ENCODE measurements at regions not wholly inside any gene's neighbourhood (a gene's known extent, or its start where the extent isn't known, plus 50 kb on each side); places are given as distances from the start of the nearest gene placed in this dataset.

DNA sequence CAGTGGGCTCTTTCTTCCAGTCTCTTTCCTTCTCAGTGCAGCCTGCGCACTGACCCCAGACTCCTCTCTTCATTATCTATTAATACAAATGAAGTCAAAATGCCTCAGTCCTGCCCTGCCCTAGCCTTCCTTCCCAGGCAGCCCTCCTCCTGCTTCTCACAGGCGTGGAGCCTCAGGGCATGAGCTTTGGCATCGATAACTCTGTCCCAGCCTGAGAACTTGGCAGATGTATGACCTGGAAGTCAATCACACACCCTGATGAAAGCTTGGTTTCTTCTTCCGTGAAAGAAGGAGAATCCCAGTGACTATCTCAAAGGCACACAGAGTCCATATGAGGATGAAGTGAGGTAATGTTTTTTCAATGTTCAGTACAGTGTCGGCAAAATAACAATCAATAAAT lies 600.7 kb upstream of the ID2 start:
- no peak for TF ChIP-seq POLR2A (IDR thresholded peaks at IDR 0.05)
- TF ChIP-seq, protein P1, sequence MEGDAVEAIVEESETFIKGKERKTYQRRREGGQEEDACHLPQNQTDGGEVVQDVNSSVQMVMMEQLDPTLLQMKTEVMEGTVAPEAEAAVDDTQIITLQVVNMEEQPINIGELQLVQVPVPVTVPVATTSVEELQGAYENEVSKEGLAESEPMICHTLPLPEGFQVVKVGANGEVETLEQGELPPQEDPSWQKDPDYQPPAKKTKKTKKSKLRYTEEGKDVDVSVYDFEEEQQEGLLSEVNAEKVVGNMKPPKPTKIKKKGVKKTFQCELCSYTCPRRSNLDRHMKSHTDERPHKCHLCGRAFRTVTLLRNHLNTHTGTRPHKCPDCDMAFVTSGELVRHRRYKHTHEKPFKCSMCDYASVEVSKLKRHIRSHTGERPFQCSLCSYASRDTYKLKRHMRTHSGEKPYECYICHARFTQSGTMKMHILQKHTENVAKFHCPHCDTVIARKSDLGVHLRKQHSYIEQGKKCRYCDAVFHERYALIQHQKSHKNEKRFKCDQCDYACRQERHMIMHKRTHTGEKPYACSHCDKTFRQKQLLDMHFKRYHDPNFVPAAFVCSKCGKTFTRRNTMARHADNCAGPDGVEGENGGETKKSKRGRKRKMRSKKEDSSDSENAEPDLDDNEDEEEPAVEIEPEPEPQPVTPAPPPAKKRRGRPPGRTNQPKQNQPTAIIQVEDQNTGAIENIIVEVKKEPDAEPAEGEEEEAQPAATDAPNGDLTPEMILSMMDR (IDR thresholded peaks at IDR 0.05), result no peak
- H3K4me3 ChIP-seq, result no peak overlapping the region
- DNase-seq, result no peak
- H3K36me3 ChIP-seq, result no peaks in the 10 kb centered on the region
- H3K9me3 ChIP-seq, result no peaks in the 10 kb centered on the region
- H3K27me3 ChIP-seq, result no peaks in the 10 kb centered on the region
- H3K27ac ChIP-seq, result no peak overlapping the region
- H3K4me1 ChIP-seq, result no peaks in the 10 kb centered on the region
- WGBS, 2 donors, result 41 to 72% methylated on average over 4 to 5 of the region's 5 CpGs
- intact Hi-C loops (cut with DNase I), result no loop called here

DNA sequence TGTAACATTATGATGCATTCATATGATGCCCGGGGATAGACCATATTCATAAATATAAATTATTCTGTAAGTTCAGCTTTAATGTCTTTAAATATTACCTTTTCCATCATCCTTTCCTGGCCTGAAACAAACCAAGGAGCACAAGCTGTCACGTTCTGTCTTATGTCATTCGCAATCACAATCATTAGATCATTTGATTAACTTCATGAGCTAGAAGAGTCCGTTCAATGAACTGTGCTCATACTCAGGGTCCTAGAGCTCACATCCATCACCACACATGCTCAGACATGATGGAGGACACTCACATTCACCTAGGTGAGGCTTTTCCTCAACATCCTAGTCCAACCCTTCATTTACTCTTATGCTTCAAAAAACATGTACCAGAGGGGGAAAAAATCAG lies 599.0 kb upstream of the ID2 start:
- Histone ChIP-seq H3K27ac (no peak overlapping the region), H3K4me3 (no peak overlapping the region), H3K27me3 (no peaks in the 10 kb centered on the region), H3K9me3 (no peaks in the 10 kb centered on the region), H3K36me3 (no peaks in the 10 kb centered on the region), H3K4me1 (no peaks in the 10 kb centered on the region)
- DNase-seq, result no peak
- intact Hi-C loops (cut with DNase I), result no loop called here
- TF ChIP-seq, protein P1 (IDR thresholded peaks at IDR 0.05), result no peak
- no peak for TF ChIP-seq POLR2A (IDR thresholded peaks at IDR 0.05)
- 87 to 98% methylated on average over 4 of the region's 4 CpGs for WGBS, 2 donors

DNA sequence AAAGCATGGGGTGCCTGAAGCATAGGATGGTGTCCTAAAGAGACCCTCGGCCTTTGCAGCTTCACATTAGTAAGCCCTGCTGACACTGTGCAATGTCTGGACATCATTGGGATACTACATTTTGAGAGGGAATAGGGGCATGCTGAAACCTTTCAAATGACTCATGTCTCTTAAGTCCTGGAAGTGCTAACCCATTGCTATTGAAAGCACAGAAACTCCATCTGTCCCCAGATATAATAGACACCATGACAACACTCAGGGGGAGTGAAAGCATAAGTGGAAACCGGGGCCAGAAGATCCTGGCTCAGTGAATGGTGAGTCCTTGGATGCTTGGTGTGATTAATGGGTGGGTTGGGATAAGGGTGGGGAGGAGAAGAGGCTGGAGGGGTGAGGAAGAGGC lies 595.5 kb upstream of the ID2 start:
- WGBS, 2 donors, result 44 to 52% methylated on average over 2 of the region's 2 CpGs
- TF ChIP-seq, protein P1 (IDR thresholded peaks at IDR 0.05), result no peak
- no peak for TF ChIP-seq POLR2A (IDR thresholded peaks at IDR 0.05)

DNA sequence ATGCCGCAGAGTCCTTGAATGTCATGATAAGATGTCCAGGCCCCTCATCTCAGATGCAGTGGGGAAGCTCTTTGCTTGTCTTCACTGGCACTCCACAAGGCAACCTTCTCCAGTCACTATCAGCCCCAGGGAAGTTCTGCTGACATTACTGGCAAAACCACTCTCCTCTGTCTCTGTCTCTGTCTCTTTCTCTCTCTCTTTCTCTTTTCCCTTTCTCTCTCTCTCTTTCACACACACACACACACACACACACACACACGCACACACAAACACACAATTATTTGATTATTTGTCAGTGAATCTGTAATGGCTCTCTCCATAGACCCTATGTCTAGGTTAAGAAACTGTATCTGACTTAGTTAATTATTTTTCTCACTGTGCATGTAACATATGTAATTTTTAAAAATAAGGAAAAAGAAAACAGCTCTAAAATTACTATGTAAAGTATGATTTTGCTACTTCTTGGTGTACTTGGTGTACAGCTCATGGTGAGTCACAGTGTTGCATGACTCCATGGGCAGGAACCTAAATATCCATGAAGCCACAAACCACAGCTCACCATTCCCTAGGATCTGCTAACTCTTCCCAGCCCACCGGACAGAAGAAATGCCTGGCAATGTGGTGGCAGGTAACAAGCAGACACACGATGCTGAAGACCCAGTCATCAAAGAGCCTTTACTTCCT lies 594.9 kb upstream of the ID2 start:
- WGBS, 2 donors, result 53 to 71% methylated on average over 2 to 4 of the region's 4 CpGs
- no peak for DNase-seq
- no peaks in the 10 kb centered on the region for H3K27me3 ChIP-seq
- TF ChIP-seq, protein P1 (IDR thresholded peaks at IDR 0.05), result no peak
- no peak for TF ChIP-seq POLR2A (IDR thresholded peaks at IDR 0.05)
- no peaks in the 10 kb centered on the region for H3K36me3 ChIP-seq
- no peak overlapping the region for H3K27ac ChIP-seq
- no peaks in the 10 kb centered on the region for H3K9me3 ChIP-seq
- intact Hi-C loops (cut with DNase I), result no loop called here
- H3K4me1 ChIP-seq, result peaks cover 0 to 9% (median 6%) of the 10 kb centered on the region in 3 donors
- no peak overlapping the region for H3K4me3 ChIP-seq

More for the DNA sequence above, 595.5 kb upstream of the ID2 start:
- no peak for DNase-seq
- H3K9me3 ChIP-seq, result no peaks in the 10 kb centered on the region
- no peak overlapping the region for H3K4me3 ChIP-seq
- H3K36me3 ChIP-seq, result no peaks in the 10 kb centered on the region
- peaks cover 0 to 9% (median 6%) of the 10 kb centered on the region in 3 donors for H3K4me1 ChIP-seq
- intact Hi-C loops (cut with DNase I), result no loop called here
- H3K27ac ChIP-seq, result no peak overlapping the region
- no peaks in the 10 kb centered on the region for H3K27me3 ChIP-seq

DNA sequence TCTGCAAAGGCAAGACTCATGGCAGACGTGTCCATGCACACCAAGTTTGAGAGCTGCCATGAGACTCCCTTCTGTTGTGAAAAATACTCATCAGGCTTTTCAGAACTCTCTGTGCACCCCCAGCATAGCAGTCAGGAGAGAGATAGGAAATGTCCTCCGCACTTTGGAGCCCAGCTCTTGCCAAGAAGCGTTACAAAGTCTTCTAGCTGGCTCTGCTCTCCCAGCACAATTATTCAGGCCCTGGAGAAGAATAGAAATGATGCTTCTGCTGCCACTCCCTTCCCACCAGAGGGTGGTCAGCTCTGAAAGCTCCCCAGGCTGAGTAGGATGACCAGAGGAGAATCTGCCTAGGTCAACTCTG lies 594.4 kb upstream of the ID2 start:
- 57% methylated on average over 3 of the region's 3 CpGs; no CpG with 5 or more reads in 1 of the 2 donors for WGBS, 2 donors
- no peak overlapping the region for H3K27ac ChIP-seq
- peaks cover 0 to 9% (median 6%) of the 10 kb centered on the region in 3 donors for H3K4me1 ChIP-seq
- TF ChIP-seq, protein P1 (IDR thresholded peaks at IDR 0.05), result no peak
- TF ChIP-seq POLR2A (IDR thresholded peaks at IDR 0.05), result no peak
- H3K27me3 ChIP-seq, result no peaks in the 10 kb centered on the region
- H3K36me3 ChIP-seq, result no peaks in the 10 kb centered on the region
- no peaks in the 10 kb centered on the region for H3K9me3 ChIP-seq
- H3K4me3 ChIP-seq, result no peak overlapping the region
- intact Hi-C loops (cut with DNase I), result no loop called here
- no peak for DNase-seq
